T1000 (cell line): ENCODE measurements at regions not wholly inside any gene's neighbourhood (a gene's known extent, or its start where the extent isn't known, plus 50 kb on each side); places are given as distances from the start of the nearest gene placed in this dataset.
"Not testable (repeated sequence)": the region's sequence is repeated elsewhere in the genome, so short reads cannot be mapped to it uniquely, and the experiment has no call there.

Experiments
- DNase-seq: peaks from one replicate; lab custom pipeline; 2025; ENCODE audit warnings: mixed read lengths; lab: John Stamatoyannopoulos, UW

DNA sequence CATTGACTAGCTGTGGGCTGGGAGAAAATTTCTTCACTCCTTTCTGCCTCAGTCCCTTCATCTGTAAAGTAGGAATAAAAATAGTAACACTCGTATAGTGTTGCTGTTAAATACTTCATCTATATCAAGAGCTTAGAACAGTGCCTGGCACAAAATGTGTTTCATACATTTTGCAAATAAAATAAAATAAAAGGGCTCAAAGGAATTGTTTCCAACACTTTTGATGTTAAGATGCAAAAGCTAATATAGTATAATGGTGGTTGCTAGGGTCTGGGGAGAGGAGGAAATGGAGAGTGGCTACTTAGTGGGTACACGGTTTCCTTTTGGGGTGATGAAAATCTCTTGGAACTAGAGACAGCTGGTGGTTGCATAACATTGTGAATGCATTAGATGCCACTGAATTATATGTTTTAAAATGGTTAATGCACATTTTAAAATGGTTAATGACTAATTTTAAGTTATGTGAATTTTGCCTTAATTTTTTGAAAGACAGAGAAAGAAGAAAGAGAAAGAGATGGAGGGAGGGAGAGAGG lies 542.1 kb upstream of the ID2 start:
- DNase-seq, result no peak

DNA sequence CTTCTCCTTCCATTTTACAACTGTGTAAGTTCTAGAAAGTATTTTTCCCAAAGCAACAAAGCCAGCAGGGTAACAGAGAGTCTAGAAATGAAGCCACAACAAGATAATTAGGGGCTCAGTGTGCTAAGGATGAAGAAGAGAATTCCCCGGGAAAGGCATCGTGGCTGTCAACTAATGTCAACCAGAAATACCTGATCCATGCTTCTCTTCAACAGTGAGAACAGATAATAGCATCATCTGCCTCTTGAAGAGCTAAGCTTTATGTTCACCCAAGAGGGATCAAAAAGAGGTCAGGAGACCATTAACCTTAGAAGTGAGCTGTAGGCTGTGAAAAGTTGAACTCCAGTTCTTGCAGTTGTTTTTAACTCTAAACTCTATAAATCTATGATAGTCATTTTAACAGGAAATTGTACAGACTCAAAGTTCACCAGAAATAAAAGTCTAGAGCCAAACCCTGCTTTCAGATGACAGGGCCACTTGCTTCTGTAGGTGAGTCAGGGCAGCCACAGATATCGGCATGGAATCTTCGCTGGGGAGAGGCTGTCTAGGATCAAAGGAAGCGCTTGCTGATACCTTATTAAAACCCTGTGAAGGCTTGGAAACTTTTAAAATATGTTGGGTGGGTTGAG lies 540.7 kb upstream of the ID2 start:
- DNase-seq, result no peak

DNA sequence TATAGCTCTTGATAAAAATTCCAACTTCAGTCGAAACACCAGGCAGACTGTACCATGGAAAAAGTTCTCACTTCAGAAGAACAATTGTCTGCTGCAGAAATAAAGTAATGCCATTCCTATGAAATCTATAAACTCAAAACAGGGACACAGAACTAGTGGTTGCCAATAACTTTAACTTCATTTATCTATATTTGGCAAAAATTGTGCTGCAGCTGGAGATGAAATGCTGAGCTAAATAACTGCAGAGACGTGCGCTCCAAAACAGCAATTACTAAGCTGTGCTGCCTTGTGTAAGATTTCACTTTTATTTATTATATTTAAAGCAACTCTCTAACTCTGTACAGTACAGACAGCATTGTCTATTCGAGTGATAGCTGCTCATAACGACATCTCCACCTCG lies 540.1 kb upstream of the ID2 start:
- DNase-seq, result no peak

DNA sequence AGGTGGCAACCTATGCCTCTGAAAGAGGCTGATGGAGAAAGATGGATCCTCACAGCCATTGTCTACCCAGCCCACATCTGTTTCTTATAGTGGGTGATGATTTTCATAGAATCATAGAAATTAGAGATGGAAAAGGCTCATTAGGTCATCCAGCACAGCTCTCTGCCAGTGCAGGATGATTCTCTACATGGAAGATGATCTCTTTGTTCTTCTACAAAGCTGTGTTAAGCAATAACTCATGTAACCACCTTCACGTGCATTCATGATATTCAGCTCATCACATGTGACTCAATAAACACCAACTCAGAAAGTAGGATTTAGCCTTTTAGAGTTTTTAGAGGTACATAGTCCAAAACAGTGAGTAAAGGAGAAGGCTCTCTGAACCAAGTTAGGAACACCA lies 539.4 kb upstream of the ID2 start:
- DNase-seq, result no peak

DNA sequence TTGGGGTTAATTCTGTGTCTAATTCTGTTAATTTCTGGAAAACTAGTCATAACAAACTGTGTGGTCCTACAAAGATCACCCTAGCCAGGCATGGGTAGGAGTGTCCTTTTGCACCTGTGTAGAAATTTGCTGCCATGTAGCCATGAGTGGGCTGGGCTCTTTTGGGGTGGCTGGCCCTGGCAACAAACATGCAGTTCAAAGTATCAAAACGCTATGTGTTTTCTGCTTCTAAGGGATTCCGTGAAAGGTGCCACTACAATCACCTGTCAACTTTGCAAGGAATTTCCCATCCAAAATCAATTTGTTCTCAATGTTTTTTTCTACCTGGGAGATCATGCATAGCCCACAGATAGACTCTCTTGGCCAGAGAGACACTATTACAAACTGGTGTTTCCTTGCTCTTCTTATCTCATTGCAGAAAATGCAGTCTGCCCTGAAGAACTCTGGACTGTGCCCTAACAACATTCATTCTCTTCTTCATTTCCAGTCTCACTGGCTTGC lies 537.7 kb upstream of the ID2 start:
- no peak for DNase-seq

DNA sequence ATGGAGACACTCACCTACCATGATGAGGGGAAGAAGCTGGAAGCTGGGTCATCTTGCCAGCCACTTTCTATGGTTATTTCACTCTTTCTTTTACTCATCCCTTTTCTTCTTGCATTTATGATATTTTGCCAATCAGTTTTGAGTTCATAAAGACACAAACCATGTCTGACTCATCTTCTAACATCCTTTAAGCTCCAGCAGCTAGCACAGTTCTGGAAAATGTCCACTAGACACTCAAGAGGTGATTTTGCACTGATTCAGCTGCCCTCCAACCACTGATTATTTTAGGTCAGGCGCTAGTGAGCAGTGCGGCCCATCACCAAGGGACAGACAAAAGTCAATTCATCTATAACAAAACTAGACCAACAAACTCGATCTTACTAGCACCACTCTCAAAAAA lies 537.1 kb upstream of the ID2 start:
- no peak for DNase-seq

DNA sequence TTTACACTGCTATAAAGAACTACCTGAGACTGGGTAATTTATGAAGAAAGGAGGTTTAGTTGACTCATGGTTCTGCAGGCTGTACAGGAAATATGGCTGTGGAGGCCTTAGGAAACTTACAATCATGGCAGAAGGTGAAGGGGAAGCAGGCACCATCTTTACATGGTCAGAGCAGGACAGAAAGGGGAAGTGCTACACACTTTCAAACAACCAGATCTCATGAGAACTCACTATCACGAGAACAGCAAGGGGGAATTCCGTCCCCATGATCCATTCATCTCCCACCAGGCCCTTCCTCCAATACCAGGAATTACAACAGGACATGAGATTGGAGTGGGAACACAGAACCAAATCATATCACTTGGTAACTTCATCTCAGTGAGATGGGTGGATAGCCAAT lies 536.5 kb upstream of the ID2 start:
- DNase-seq, result not testable (repeated sequence)

DNA sequence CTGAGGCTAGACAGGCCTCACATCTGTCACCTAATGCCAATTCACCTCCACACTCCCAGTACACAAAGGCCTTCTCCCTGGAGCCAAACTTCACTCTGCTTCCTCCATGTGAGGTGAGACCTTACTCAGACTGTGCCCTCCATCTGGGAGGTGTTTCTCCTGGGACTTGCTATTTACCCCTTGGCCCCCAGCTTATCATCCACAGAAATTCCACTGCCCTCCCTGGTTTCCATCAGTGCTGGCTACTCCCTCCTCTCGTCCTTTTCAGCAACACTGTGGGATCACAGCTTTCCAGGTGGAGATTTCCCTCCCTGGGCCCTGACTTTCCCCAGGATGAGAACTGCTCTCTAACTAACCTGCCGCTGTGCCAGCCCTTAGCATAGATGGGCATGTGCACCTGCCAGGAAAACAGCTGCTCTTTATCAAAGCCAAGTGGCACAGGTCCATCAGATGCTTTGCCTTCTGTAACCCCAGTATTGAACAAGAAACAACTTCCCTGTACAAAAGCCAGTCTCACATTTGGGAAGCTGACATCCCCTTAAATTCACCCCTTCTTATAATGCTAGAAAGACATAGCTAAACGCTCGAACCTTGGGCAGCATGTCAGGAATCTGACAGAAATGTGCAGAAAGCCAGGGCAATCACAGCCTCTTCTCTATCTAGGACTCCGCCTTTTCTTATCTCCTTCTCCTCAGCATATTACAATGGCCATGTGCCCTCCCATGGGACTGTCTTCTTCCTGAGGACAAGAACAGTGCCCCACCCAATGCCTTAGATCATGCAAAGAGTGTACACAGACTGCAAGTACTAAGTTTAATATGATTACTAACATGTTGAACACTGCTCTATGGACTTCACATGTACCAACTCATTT lies 535.5 kb upstream of the ID2 start:
- no peak for DNase-seq

DNA sequence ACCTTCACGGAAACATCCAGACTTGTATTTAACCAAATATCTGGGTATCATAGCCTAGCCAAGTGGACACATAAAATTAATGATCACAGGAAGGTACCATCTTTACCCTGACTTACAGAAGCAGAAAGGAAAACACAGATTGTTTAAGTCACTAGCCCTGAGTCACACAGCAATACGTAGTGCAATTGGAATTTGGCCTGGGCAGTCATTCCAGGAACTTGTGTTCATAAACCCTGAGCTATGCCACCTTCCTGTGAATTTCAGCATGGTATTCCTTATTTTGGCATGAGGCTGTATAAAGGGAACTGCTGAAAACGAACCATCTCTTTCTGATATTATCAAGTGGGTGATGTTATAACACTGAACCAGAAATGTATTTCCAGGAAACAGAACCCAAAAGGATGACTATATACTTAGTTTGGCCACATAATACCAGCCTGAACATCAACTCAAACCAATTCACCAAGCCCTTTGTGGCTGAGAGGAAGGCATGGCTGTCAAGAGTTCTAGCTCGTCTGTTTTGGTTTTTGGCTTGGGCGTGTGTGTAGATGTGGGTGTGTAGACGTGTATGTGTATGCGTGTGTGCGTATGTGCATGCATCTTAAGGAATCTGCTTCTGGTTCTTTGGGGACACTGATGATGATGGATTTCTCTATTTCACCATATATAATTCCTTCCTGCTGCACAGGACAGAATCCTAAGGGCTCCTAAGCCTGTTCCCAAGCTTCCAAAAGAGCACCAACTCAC lies 533.4 kb upstream of the ID2 start:
- peak; percentile 61 for DNase-seq

DNA sequence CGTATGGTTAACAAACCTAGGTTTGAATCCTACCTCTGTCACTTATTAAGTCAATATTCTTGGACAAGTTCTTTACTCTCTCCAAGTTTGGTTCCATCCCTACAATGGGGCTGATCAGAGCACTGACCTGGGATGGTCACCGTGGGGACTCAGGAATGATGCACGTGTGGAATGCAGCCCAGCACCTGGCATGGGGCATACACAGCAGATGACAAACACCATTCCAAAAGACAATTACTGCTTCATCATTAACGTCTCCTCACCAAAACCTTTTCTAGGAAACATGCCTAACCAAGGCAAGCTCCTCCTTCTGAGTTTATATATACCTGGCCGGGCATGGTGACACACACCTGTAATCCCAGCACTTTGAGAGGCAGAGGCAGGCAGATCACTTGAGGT lies 532.9 kb upstream of the ID2 start:
- no peak for DNase-seq

DNA sequence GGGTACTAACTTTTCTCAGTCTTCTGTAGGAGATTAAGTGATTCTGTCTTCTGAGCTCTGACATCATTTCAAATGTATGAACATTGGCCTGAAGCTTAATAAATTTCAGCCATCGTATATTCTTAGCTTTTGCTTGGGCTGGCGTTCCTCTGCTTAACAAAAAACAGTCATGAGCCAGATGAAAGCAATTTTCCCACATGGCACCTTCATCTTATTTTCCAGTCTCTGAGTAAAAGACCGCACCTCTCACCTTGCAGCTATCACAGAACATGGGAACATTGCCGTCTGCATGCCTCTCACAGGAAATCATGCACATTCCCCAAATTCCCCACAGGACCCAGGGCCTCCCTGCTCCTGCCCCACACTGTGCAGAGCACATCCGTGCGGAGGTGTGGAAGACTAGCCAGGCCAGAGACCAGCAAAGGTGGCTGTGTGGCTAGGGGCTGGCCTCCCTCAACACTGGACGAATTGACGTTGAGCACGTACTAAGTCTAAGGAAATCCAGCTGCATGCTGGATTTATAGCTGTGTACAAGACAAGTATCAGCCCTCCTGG lies 531.8 kb upstream of the ID2 start:
- DNase-seq, result no peak

DNA sequence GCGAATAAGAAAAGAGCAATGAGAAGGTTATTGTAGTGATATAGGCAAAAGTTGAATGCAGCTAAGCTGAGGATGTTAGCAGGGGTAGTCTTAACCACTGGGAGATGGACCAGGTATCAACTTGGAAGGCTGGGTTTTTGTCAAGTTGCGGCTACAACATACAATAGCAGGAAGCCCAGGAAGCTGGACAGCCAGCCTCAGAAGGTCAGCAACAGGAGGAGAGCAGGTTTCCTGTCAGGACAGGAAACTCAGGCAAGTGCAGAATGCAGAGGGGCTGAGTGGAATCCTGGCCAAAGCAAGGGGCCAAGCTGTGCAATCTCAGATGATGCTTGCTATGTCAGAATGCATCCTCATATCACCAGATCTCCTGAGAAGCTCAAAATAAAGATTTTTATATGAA lies 530.0 kb upstream of the ID2 start:
- no peak for DNase-seq

DNA sequence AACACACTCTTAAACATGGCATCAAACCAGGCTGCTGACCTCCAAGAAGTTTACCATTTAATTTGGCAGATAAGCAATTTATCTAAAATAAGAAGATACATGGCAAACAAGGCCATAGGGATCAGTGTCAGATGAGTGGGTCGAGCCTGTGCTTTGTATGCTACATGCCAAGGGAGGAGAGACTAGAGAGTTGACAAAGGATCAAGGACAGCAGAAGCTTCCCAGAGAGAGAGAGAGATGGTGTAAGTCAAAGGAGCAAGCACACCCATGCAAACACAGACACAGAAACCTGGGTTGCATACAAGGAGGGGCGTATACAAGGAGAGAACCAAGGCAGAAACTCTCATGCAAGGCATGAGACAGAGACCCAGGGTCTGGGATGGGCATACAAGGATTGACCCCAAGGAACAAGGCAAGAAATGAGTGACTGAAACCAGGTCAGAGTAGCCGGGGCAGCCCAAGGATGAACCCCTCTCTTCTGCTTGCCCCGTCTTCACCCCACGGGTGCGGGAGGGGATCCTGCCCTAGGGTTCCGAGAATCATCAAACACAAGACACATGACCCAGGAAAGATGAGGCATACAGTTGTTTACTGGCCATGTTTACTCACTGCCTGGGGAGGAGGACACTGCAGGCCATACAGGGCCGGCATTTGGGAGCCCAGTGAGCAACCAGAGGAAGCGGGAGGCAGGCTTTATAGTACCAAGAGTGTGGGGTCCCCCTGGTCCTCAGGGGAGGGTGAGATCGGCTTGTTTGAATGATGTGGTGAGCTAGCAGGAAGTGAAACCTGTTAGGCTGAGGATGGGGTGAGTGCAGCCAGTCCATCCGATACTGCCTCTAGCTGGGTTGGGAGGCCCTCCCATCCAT lies 529.2 kb upstream of the ID2 start:
- DNase-seq, result no peak

DNA sequence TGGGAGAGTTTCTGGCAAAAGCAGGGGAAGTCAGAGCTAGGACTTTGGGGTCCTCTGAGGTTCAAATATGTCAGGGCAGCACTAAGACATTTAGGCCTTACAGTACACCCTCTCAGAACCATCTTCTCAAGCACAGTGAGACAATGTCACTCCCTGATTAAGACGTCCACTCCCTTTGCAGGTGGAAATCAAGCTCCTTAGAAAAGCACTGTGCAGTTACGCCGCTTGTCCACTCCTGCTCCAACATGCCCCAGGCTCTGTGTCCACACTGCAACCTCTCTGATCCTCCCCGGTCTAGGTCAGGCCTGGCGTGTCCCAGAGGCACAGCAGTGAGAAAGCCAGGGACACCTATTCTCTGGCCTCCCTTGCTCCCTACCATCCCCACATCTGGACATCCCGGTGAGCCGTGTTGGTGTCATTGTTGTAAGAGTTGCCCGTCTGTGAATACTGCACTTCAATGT lies 528.6 kb upstream of the ID2 start:
- no peak for DNase-seq

DNA sequence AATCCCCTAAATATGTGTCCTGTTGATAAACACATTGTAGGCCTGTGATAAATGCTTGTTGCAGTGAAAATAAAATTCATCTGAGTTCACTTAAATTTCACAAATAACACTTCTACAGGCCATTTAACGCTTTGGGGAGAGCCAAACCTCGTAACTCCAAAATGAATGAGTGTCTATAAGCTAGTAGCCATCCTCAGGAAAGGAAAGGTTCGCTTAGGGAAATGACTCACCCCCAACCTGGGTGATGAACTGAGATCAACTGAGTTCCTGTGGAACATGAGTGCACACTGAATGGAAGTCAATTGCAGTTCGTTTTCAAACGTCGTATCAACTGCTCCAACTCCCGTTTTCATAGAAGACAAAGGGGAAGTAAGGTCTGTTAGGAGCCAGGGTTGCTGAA lies 527.6 kb upstream of the ID2 start:
- DNase-seq, result no peak

DNA sequence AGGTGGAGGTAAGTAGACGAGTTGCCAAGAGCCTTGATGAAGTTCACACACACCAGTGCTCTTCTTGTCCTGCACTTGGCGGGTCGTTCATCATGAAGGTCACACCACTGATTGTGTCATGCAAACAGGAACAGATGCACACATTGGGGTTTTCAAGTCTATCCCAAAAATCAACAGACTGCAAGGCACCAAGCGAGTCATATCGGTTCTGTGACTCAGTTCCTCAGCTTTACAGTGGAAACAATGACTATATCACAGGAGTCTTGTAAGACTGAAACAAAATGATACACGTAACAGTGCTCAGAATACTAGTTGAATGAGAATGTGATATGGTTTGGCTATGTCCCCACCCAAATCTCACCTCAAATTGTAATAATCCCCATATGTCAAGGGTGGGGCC lies 526.9 kb upstream of the ID2 start:
- DNase-seq, result no peak

DNA sequence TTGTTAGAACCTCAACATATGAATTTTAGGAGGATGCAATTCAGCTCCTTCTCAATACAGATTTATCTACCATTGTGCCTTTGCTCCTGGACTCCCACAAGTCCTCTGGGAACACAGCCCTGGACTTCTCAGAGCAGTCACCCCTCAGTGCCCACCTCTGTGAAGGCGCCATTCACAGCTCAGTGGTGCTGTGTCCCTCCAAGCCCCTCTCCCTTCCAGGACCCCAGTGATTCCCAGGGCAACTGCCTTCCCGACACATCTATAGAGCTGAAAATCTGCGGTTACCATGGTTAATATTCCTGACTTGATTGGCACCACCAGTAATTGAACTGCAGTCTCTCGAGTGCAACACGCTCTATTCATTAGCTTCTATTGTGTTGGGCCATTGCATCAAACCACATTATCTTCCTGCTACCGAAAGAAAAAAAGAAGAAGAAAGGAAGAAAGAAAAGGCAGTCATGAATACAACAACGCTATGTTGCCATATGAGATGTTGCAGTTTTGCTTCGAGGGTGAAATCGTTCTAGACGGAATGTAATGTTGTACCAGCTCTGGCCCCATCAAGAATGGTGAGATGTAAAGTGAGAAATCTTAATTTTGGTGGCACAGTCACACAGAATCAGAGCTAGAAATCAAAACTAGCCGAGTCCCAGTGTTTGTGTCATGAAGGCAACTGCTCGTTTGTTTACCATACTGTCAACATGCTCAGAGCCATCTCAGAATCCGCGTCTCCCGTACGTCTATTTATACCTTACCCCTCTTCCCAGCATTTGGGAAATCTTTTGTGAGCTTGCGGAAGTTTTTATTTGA lies 524.0 kb upstream of the ID2 start:
- no peak for DNase-seq

DNA sequence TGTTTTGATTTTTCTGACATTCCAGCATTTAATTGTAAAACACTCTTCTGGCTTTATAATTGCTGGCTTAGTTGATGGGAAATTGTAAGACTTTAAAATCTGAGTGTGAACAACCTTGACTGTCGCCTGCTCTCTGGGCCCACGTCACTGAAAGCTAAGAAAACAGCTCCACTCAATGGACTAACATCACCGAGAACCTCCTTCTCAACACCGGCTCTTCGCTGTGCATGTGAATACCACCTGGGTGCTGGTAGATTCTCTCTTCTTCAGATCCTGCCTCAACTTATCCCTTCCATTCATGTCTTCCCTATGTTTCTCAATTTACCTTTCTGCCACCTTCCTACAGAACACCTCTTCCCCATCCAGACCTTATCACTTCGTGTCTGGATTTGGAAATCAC lies 523.1 kb upstream of the ID2 start:
- no peak for DNase-seq

DNA sequence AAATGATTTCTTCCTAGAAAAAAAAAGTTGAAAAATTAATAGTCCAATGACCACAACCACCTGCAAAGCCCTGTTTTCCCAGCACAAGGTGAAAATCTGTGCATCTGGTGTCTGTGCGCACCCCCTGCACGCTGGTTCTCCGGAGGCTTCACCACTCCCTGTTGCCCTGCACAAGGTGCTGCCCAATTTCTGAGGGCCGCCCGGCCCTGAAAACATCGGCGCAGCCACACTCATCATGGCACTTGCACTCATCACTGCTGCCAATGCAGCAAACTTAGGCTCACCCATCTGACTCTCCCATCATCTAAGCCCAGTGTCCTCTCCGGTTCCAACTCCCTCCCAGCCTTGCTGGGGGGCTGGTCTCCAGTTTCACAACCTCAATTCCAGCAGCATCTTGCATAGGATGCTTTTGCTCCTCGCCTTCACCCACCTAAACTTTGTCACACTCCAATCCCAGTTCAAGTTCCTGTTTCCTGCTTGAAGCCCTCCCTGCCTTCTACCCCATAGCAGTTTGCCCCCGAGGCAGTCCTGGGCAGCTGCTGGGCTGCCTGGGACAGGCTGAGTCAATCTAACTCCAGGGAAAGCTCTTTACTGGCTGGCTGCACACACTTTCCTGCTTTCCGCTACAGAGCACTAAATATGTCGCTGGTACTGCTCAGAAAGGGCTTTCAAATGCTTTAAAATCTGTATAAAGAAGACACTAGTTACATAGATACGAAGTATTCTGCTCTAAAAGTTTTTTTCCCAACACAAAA lies 522.5 kb upstream of the ID2 start:
- no peak for DNase-seq
